Thyroid gland (tissue), 4 donors: ENCODE measurements at regions not wholly inside any gene's neighbourhood (a gene's known extent, or its start where the extent isn't known, plus 50 kb on each side); places are given as distances from the start of the nearest gene placed in this dataset.

Experiments
- CTCF ChIP-seq, 6 experiments: fragments of 200-600 bp in 3 of 6; fragments of 450-650 bp in 3 of 6; sonication (generic) in 3 of 6; IDR thresholded peaks; one replicate each; pipeline ENCODE4 v1.5.1; 2016 to 2019; ENCODE audit warnings: antibody characterized with exemption in 6 of 6, mild to moderate bottlenecking in 2 of 6, inconsistent platforms in 1 of 6, moderate library complexity in 1 of 6
- POLR2A ChIP-seq, 2 donors: fragments of 450-650 bp; IDR thresholded peaks; one replicate each; pipeline ENCODE4 v1.6.1; 2017; ENCODE audit warnings: antibody characterized with exemption in 2 of 2, mild to moderate bottlenecking in 2 of 2, moderate library complexity in 1 of 2

GRCh38 chr6:21800330-21800729 is 206.8 kb downstream of the SOX4 start:
- TF ChIP-seq CTCF (IDR thresholded peaks at IDR 0.05) (no peak), POLR2A (IDR thresholded peaks at IDR 0.05) (no peak)
